Thyroid gland (tissue), 4 donors: ENCODE measurements at regions not wholly inside any gene's neighbourhood (a gene's known extent, or its start where the extent isn't known, plus 50 kb on each side); places are given as distances from the start of the nearest gene placed in this dataset.

Source experiments
- CTCF ChIP-seq, 6 experiments: fragments of 200-600 bp in 3 of 6; fragments of 450-650 bp in 3 of 6; sonication (generic) in 3 of 6; IDR thresholded peaks; one replicate each; pipeline ENCODE4 v1.5.1; 2016 to 2019; ENCODE audit warnings: antibody characterized with exemption in 6 of 6, mild to moderate bottlenecking in 2 of 6, inconsistent platforms in 1 of 6, moderate library complexity in 1 of 6
- POLR2A ChIP-seq, 2 donors: fragments of 450-650 bp; IDR thresholded peaks; one replicate each; pipeline ENCODE4 v1.6.1; 2017; ENCODE audit warnings: antibody characterized with exemption in 2 of 2, mild to moderate bottlenecking in 2 of 2, moderate library complexity in 1 of 2

GRCh38 chrX:13128104-13128503 lies 83.7 kb upstream of the FAM9C start:
- TF ChIP-seq POLR2A (IDR thresholded peaks at IDR 0.05) (no peak), CTCF (IDR thresholded peaks at IDR 0.05) (no peak)
